ENCODE measurements at regions not wholly inside any gene's neighbourhood (a gene's known extent, or its start where the extent isn't known, plus 50 kb on each side); places are given as distances from the start of the nearest gene placed in this dataset.

GRCh38 chr16:79874391-79874790 is 273.9 kb upstream of the MAF start:
- Histone ChIP-seq H3K4me1 (ENCODE audit: insufficient read depth) (no peaks in the 10 kb centered on the region), H3K4me3 (ENCODE audit: low read depth, low read length) (no peak overlapping the region), H3K36me3 (ENCODE audit: insufficient read depth) (no peaks in the 10 kb centered on the region), H3K27ac (ENCODE audit: low read depth) (no peak overlapping the region)
- 67% methylated on average over 5 of the region's 5 CpGs for WGBS
- DNase-seq (ENCODE audit: extremely low spot score), result no peak

GRCh38 chr16:79873825-79874224 is 273.3 kb upstream of the MAF start:
- no peaks in the 10 kb centered on the region for H3K4me1 ChIP-seq (ENCODE audit: insufficient read depth)
- no peak overlapping the region for H3K27ac ChIP-seq (ENCODE audit: low read depth)
- no peak for DNase-seq (ENCODE audit: extremely low spot score)
- no peak overlapping the region for H3K4me3 ChIP-seq (ENCODE audit: low read depth, low read length)
- no peaks in the 10 kb centered on the region for H3K36me3 ChIP-seq (ENCODE audit: insufficient read depth)
- WGBS, result 75% methylated on average over 5 of the region's 5 CpGs

GRCh38 chr16:79871906-79872305 is 271.4 kb upstream of the MAF start:
- 91% methylated on average over 6 of the region's 6 CpGs for WGBS
- no peak overlapping the region for H3K4me3 ChIP-seq (ENCODE audit: low read depth, low read length)
- H3K4me1 ChIP-seq (ENCODE audit: insufficient read depth), result no peaks in the 10 kb centered on the region
- DNase-seq (ENCODE audit: extremely low spot score), result no peak
- no peaks in the 10 kb centered on the region for H3K36me3 ChIP-seq (ENCODE audit: insufficient read depth)
- no peak overlapping the region for H3K27ac ChIP-seq (ENCODE audit: low read depth)

- 97% methylated on average over 16 of the region's 16 CpGs for WGBS
- H3K27ac ChIP-seq (ENCODE audit: low read depth), result no peak overlapping the region
These were observed 269.7 kb upstream of the MAF start for GRCh38 chr16:79870016-79870886.

GRCh38 chr16:79869304-79870015 is 268.9 kb upstream of the MAF start:
- WGBS, result 88% methylated on average over 4 of the region's 4 CpGs

More at GRCh38 chr16:79870016-79870886, 269.7 kb upstream of the MAF start:
- H3K36me3 ChIP-seq (ENCODE audit: insufficient read depth), result no peaks in the 10 kb centered on the region
- H3K4me1 ChIP-seq (ENCODE audit: insufficient read depth), result no peaks in the 10 kb centered on the region
- DNase-seq (ENCODE audit: extremely low spot score), result no peak
- H3K4me3 ChIP-seq (ENCODE audit: low read depth, low read length), result no peak overlapping the region

GRCh38 chr16:79868841-79869240 is 268.3 kb upstream of the MAF start:
- Histone ChIP-seq H3K4me3 (ENCODE audit: low read depth, low read length) (no peak overlapping the region), H3K36me3 (ENCODE audit: insufficient read depth) (no peaks in the 10 kb centered on the region), H3K4me1 (ENCODE audit: insufficient read depth) (no peaks in the 10 kb centered on the region), H3K27ac (ENCODE audit: low read depth) (no peak overlapping the region)
- 99% methylated on average over 2 of the region's 2 CpGs for WGBS
- DNase-seq (ENCODE audit: extremely low spot score), result no peak

More at GRCh38 chr16:79869304-79870015, 268.9 kb upstream of the MAF start:
- Histone ChIP-seq H3K4me3 (ENCODE audit: low read depth, low read length) (no peak overlapping the region), H3K27ac (ENCODE audit: low read depth) (no peak overlapping the region), H3K4me1 (ENCODE audit: insufficient read depth) (no peaks in the 10 kb centered on the region), H3K36me3 (ENCODE audit: insufficient read depth) (no peaks in the 10 kb centered on the region)
- DNase-seq (ENCODE audit: extremely low spot score), result no peak

GRCh38 chr16:79867425-79867997 is 267.0 kb upstream of the MAF start:
- H3K36me3 ChIP-seq (ENCODE audit: insufficient read depth), result no peaks in the 10 kb centered on the region
- no peaks in the 10 kb centered on the region for H3K4me1 ChIP-seq (ENCODE audit: insufficient read depth)
- WGBS, result 92% methylated on average over 4 of the region's 4 CpGs
- H3K27ac ChIP-seq (ENCODE audit: low read depth), result no peak overlapping the region
- no peak for DNase-seq (ENCODE audit: extremely low spot score)
- no peak overlapping the region for H3K4me3 ChIP-seq (ENCODE audit: low read depth, low read length)

GRCh38 chr16:79865918-79866317 is 265.4 kb upstream of the MAF start:
- Histone ChIP-seq H3K27ac (ENCODE audit: low read depth) (no peak overlapping the region), H3K4me3 (ENCODE audit: low read depth, low read length) (no peak overlapping the region), H3K36me3 (ENCODE audit: insufficient read depth) (no peaks in the 10 kb centered on the region), H3K4me1 (ENCODE audit: insufficient read depth) (no peaks in the 10 kb centered on the region)
- WGBS, result 86% methylated on average over 6 of the region's 6 CpGs
- no peak for DNase-seq (ENCODE audit: extremely low spot score)

- Histone ChIP-seq H3K36me3 (ENCODE audit: insufficient read depth) (no peaks in the 10 kb centered on the region), H3K27ac (ENCODE audit: low read depth) (no peak overlapping the region), H3K4me3 (ENCODE audit: low read depth, low read length) (no peak overlapping the region), H3K4me1 (ENCODE audit: insufficient read depth) (no peaks in the 10 kb centered on the region)
- 95% methylated on average over 7 of the region's 7 CpGs for WGBS
- no peak for DNase-seq (ENCODE audit: extremely low spot score)
These were observed 264.3 kb upstream of the MAF start for GRCh38 chr16:79864781-79865391.

- H3K36me3 ChIP-seq (ENCODE audit: insufficient read depth), result no peaks in the 10 kb centered on the region
- H3K4me1 ChIP-seq (ENCODE audit: insufficient read depth), result no peaks in the 10 kb centered on the region
- whole genome bisulfite sequencing, result 74% methylated on average over 8 of the region's 8 CpGs
- no peak overlapping the region for H3K27ac ChIP-seq (ENCODE audit: low read depth)
- no peak for DNase-seq (ENCODE audit: extremely low spot score)
- H3K4me3 ChIP-seq (ENCODE audit: low read depth, low read length), result no peak overlapping the region
These were observed 263.7 kb upstream of the MAF start for GRCh38 chr16:79864032-79864780.

- 83% methylated on average over 7 of the region's 7 CpGs for WGBS
- Histone ChIP-seq H3K4me3 (ENCODE audit: low read depth, low read length) (no peak overlapping the region), H3K36me3 (ENCODE audit: insufficient read depth) (no peaks in the 10 kb centered on the region), H3K4me1 (ENCODE audit: insufficient read depth) (no peaks in the 10 kb centered on the region), H3K27ac (ENCODE audit: low read depth) (no peak overlapping the region)
- no peak for DNase-seq (ENCODE audit: extremely low spot score)
These were observed 262.8 kb upstream of the MAF start for GRCh38 chr16:79863128-79864031.

- Histone ChIP-seq H3K4me3 (ENCODE audit: low read depth, low read length) (no peak overlapping the region), H3K36me3 (ENCODE audit: insufficient read depth) (no peaks in the 10 kb centered on the region), H3K27ac (ENCODE audit: low read depth) (no peak overlapping the region), H3K4me1 (ENCODE audit: insufficient read depth) (no peaks in the 10 kb centered on the region)
- 95% methylated on average over 7 of the region's 7 CpGs for WGBS
- DNase-seq (ENCODE audit: extremely low spot score), result no peak
These were observed 262.1 kb upstream of the MAF start for GRCh38 chr16:79862601-79863000.

Data from urinary bladder (tissue), 3 donors.